Liver (tissue), 3 donors: ENCODE measurements at regions not wholly inside any gene's neighbourhood (a gene's known extent, or its start where the extent isn't known, plus 50 kb on each side); places are given as distances from the start of the nearest gene placed in this dataset.

ENCODE experiments used
- CTCF ChIP-seq: fragments of 150-350 bp; IDR thresholded peaks from 2 replicates; pipeline ENCODE4 v1.5.1; 2017; ENCODE audit warnings: improper control_type of control experiment, low read depth, low read length; ENCODE audit not compliant: missing input control
- EGR1 ChIP-seq, 2 donors: IDR thresholded peaks; 2 replicates each; pipeline ENCODE4 v1.6.1; 2016 to 2018; ENCODE audit warnings: antibody characterized with exemption in 2 of 2, low read depth in 2 of 2
- GABPA ChIP-seq, 2 donors: IDR thresholded peaks in 1 of 2; conservative IDR thresholded peaks in 1 of 2; 2 replicates each; pipeline ENCODE4 v1.6.1; 2016; ENCODE audit warnings: antibody characterized with exemption in 2 of 2, mild to moderate bottlenecking in 1 of 2, moderate library complexity in 1 of 2
- HNF4G ChIP-seq: IDR thresholded peaks from 2 replicates; pipeline ENCODE4 v1.6.1; 2016; ENCODE audit warnings: antibody characterized with exemption
- SP1 ChIP-seq: IDR thresholded peaks from 2 replicates; pipeline ENCODE4 v1.6.1; 2018; ENCODE audit warnings: antibody characterized with exemption, mild to moderate bottlenecking
- YY1 ChIP-seq: IDR thresholded peaks from 2 replicates; pipeline ENCODE4 v1.6.1; 2016; ENCODE audit warnings: antibody characterized with exemption, mild to moderate bottlenecking
- donor health status: healthy.
- donor health status: healthy.

GRCh38 chr16:62963846-62964245, 927.6 kb upstream of the CDH8 start:
- TF ChIP-seq CTCF = no peak
- TF ChIP-seq SP1 = no peak
- TF ChIP-seq HNF4G = no peak
- no peak for TF ChIP-seq GABPA (IDR thresholded peaks at IDR 0.05 in 1 of 2, conservative IDR thresholded peaks at IDR 0.05 in 1 of 2)
- TF ChIP-seq YY1 = no peak
- no peak for TF ChIP-seq EGR1 (IDR thresholded peaks at IDR 0.05; ENCODE audit: low read depth in 2 of 2)
